GM18502 (cell line): ENCODE measurements at regions not wholly inside any gene's neighbourhood (a gene's known extent, or its start where the extent isn't known, plus 50 kb on each side); places are given as distances from the start of the nearest gene placed in this dataset.

Experiments
- ATAC-seq: cut with Tn5 transposase; IDR thresholded peaks from one replicate; pipeline ENCODE4 v1.9.1; 2021; ENCODE audit warnings: mild to moderate bottlenecking; ENCODE audit not compliant: unreplicated experiment, poor library complexity

- no peak for ATAC-seq
Measured at GRCh38 chr15:97401195-97401594, 559.3 kb upstream of the ARRDC4 start.

DNA sequence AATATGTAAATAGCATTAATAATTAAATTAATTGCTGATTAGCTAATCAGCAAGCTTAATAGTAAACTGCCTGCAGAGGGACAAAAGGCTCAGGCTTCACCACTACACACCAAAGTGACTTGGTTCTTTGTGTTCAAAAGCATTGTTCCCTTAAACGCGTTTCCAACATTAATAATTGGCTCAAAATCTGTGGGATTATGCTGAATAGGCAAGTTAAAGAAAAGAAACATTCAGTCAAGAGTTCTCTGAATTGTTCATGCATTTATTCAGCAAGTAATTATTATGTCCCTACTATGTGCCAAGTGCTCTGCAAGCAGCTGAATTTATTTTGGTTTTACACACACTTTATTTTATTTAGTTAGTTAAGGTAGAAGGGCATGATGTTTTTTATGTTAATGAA, 558.5 kb upstream of the ARRDC4 start:
- no peak for ATAC-seq

- no peak for ATAC-seq
Measured at GRCh38 chr15:97406841-97407240, 553.7 kb upstream of the ARRDC4 start.

GRCh38 chr15:97410897-97411575, 549.5 kb upstream of the ARRDC4 start:
- no peak for ATAC-seq

GRCh38 chr15:97420130-97420529, 540.4 kb upstream of the ARRDC4 start:
- no peak for ATAC-seq

- no peak for ATAC-seq
Measured at GRCh38 chr15:97425596-97425995, 534.9 kb upstream of the ARRDC4 start.

GRCh38 chr15:97443101-97443500, 517.4 kb upstream of the ARRDC4 start:
- no peak for ATAC-seq

GRCh38 chr15:97446138-97446537, 514.4 kb upstream of the ARRDC4 start:
- ATAC-seq: no peak

DNA sequence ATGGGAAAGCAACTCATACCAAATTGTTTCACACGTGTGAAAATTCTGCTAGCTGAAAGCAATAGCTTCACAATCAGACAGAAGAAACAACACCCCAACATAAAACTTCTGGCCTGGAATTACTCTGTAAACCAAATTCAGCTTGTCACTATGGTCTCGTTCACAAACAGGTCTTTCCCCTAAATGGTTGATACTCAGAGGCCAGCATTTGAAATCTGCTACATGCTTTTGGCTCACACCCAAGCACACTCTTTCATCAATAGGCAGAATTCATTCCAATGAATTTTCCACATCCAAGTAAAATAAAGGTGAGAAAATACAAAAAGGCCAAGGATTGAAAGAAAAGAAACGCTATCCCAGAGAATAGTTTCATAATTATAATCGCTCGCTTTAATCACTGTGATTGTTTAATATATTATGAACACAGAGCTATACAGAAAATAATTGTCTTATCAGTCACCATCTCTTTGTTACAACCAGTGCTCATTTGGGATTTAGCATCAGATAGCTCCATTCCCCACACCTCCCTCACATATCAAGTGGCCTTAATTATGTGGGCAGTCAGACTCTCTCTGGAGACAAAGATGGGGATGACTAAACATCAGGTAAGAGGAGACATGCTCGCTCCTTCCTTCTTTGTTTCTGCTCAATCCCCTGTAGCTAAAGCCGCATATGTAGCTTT, 503.8 kb upstream of the ARRDC4 start:
- ATAC-seq: no peak

DNA sequence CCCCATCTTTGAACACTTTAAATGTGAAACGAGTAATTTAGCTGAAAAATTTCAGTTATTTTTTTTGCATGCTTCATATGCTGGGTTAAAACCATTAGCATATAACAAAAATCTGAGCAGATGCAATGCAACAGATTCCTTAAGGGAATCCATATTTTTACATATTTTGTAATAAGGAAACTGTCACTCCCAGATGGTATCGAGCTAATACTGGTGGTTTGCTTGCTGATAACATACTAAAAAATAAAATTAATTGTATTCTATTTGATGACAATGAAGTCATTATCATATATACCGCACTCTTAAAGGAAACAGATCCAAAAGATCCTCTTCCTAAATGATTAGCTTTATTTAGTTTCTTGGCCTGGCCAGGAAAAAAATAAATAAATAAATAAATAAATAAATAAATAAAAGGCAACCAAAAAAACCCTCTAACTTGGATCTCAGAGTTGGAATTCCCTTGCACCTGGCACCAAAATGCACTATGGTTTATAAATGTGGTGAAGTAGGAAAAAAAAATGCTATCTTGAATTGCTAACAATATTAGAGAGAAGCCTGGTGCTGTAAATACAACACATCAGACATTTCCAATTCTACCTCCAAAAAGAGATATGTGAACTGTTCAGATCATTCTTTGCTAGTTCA, 503.2 kb upstream of the ARRDC4 start:
- no peak for ATAC-seq

DNA sequence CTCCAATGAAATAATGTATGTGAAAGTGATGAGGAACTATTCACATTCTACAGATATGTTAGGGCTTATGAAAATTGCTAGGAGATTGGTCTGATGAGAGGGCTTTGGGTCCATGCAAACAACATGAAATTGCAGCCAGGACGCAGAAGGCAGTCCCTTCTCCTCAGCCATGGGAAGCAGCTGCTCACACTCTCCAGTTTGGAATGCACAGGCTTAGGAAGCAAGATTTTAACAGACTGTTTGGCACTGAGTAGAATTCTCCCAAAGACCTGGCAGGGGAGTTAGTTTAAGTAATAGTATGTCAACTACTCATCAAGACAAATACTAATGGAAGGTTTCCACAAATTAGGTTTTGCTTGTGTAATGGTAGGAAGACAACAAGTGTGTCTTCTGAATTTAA, 500.7 kb upstream of the ARRDC4 start:
- no peak for ATAC-seq

DNA sequence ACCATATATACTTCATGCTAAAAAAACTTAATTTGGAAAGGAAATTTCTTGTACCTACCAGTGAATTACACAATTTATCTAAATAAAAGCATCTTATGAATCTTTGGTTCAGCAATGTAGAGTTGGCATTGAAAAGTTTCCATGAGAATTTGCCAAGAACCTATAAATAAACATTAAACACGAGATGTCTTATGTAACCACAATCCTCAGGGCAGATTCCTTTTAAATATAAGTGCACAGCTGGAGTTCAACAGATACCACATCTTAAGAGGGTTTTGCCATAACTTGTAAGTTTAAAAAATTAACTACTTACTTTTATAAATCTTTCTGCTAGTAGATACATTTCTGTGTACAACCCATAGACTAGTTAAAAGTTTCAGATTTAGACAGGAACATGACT, 499.3 kb upstream of the ARRDC4 start:
- no peak for ATAC-seq

DNA sequence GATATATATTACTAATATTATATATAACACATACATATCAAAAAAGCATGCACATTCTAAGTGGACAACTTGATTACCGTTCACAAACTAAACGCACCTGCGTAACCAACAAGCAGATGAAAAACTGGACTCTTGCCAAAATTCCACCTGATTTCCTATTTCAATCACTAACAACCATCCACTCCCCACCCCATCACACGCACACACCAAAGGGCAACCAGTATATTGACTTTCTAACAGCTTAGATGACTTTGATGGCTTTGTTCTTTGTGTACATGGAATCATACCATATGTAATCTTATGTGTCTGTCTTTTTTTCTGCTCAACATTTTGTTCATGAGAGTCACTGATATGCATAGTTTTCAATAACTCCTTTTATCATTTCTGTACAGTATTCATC, 496.8 kb upstream of the ARRDC4 start:
- ATAC-seq: no peak

- ATAC-seq: no peak
Measured at GRCh38 chr15:97470417-97470816, 490.1 kb upstream of the ARRDC4 start.

DNA sequence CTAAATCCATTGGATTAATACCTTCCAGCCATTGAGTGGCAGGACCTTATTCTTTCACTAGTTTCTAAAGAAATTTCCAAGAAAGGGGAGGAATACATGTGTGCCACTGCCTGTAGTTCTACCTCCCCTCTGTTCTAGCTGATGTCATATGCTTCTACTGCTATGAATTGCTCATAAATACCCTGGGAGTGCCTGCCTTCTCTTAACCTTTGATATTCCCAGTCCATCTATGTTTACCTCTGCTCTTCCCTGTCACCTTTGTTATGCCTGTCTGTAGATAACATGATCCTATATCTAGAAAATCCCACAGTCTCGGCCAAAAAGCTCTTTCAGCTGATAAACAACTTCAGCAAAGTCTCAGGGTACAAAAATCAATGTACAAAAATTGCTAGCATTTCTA, 486.9 kb upstream of the ARRDC4 start:
- no peak for ATAC-seq

GRCh38 chr15:97479957-97480356, 480.5 kb upstream of the ARRDC4 start:
- no peak for ATAC-seq

- ATAC-seq: no peak
Measured at GRCh38 chr15:97482521-97482920, 478.0 kb upstream of the ARRDC4 start.

DNA sequence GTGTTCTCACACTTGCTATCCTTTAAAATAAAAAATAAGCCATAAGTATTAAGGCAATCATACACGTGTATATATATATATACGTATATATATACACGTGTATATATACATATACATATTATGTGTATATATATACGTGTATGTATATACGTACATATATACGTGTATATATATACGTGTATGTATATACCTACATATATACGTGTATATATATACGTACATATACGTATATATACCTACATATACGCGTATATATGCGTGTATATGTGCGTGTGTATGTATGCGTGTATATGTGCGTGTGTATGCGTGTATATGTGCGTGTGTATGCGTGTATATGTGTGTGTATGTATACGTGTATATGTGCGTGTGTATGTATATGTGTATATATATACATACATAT, 477.3 kb upstream of the ARRDC4 start:
- ATAC-seq: no peak

GRCh38 chr15:97490429-97490828, 470.1 kb upstream of the ARRDC4 start:
- no peak for ATAC-seq

DNA sequence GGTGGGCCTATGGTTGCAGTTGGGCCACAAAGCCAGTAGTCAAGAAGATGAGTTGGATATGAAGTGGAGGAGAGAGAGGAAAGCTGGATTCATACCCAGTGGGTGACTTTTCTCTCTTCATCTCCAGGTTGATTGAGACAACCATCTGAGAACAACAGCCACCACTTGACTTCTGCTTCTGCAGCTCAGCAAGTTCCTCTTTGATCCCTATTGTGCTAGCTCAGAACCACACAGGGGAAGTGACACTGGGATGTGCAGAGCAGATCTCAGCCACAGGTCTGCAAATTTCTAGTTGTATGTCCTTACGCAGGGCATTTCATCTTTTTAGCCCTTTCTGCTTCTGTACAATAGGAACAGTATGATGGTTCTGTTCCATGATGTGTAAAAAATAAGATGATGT, 459.2 kb upstream of the ARRDC4 start:
- ATAC-seq: no peak

DNA sequence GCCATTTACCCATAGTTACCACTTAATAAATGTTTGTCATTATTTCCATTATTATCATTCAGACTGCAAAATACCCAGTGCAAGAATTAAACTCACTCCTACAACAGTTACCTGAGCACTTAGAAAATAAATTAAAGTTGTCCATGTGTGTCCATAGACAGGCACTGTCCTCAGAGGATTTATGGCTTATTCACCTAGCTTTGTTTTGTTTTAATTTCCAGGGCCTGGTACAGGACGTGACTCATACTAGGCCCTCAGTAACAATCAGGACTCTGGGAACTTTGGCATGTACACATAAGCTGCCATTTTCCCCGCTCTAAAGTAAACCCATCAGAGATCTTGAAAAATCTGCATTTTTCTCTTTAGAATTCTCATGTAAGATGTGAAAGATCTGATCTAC, 458.5 kb upstream of the ARRDC4 start:
- ATAC-seq: no peak
